Islet of Langerhans (tissue), 1 donor: ENCODE measurements at regions not wholly inside any gene's neighbourhood (a gene's known extent, or its start where the extent isn't known, plus 50 kb on each side); places are given as distances from the start of the nearest gene placed in this dataset.
"Not testable (repeated sequence)": the region's sequence is repeated elsewhere in the genome, so short reads cannot be mapped to it uniquely, and the experiment has no call there.

Experiments
- FAIRE-seq: peaks from one replicate; lab custom pipeline; 2011; peaks lifted over from hg19 to GRCh38; lab: Jason Lieb, UNC

DNA sequence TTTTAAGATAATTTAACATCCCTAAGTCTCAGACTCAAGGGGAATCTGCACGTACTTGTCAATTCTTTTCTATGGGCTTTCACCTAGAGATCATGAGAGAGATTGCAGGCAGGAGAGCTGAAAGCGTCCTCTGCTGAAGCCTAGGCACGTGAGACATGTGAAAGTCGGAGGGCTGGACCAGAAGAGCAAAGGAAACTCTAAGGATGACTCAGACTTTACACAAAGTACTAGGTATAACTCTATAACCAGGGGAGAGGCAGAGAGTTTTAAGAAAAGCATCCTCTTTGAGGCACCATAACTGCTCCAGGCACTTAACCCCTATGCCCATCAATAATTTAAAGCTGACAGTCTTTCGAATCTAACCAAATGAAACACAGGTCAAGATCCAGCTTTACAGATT lies 436.6 kb downstream of the VGLL3 start:
- no peak for FAIRE-seq

DNA sequence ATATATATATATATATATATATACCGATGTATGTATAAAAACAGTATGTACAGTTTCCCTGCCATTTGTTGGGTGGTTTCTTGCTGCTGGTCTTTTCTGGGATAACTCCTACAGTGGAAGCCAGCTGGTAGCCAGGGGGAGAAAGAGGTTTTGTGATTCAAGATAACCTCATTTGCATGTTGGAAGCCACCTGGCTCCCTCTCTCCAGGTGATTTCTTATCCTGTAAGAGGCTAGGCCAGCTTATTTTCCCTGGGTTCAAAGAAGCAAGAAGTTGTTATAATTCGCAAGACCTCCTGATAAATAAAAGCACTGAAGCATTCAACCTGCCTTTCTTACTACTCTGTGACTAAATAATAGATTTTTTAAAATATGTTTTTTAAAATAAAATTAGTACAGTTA lies 443.3 kb downstream of the VGLL3 start:
- FAIRE-seq: no peak

DNA sequence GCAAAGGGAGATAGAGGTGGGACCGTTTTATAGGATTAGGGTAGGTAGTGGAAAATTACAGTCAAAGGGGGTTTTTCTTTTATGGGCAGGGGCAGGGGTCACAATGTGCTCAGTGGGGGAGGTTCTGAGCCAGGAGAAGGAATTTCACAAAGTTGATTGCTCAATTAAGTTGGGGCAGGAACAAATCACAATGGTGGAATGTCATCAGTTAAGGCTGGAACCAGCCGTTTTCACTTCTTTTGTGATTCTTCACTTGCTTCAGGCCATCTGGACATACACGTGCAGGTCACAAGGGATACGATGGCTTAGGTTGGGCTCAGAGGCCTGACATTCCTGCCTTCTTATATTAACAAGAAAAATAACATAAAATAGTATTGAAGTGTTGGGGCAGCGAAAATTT lies 453.8 kb downstream of the VGLL3 start:
- FAIRE-seq: no peak

DNA sequence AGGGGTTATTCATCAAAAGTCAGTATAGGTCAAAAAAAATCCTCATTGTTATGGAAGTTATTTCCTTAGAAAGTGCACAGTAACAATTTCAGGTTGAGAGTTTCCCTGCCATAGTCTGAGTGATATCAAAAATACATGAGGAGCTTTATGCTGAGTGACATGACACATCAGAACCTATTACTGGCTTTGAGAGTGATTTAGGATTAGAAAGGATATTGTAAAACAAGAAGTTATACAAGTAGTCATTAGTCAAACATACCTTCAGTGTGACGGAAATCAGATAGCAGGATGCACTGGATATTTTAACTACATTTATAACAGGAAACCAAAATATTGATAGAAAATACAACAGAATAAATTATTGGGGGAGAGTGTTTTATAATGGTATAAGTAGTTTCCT lies 471.1 kb downstream of the VGLL3 start:
- FAIRE-seq: no peak

DNA sequence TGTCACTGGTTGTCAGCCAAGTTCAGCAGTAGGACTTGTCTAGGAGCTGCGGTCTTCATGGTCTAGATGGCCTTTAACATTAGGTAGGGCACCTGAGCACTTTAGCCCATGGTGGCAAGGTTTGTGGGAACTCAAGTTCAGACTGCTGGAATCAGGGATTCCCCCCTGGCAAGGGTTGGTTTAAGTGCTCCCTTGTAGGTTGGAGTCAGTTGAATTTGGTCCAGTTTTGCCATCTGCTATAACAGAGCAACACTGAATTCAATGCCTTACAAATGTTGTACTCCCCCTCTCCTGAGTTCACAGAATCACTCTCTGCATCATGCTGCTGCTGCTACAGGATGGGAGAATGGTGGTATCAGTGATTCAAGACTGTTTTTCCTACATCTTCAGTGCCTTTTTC lies 509.3 kb downstream of the VGLL3 start:
- no peak for FAIRE-seq

DNA sequence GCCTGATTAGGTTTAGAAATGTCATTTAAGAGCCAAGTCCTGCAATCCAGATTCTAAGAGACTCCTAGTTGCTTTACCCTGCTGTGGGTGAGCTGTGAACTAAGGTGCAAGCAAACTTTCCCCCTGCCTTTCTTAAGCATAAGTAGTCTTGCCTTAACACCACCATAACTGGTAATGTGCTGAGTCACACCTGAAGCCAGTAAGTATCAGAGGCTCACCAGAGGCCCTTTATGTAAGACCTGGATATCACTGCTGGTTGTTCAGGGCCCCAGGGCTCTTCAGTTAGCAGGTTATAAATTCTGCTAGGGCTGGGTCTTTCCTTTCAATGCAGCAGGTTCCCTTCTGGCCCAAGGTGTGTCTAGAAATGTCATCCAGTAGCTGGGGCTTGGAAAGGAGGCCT lies 509.9 kb downstream of the VGLL3 start:
- no peak for FAIRE-seq

DNA sequence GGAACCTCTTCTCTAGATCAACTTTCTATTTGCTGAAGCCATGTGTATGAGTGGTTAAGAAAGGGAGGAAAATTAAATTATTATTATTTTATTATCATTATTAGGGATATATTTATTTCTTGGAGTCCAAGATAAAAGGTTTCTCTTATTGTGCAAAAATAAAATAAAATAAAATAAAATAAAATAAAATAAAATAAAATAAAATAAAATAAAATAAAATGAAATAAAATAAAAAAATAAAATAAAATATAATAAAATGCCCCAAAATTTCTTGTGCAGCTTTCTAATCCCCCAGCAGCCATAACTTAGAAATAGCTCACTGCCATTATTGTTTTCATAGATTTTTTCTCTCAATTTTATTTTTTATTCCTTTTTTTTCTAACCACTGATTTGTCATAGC lies 526.8 kb downstream of the VGLL3 start:
- no peak for FAIRE-seq

DNA sequence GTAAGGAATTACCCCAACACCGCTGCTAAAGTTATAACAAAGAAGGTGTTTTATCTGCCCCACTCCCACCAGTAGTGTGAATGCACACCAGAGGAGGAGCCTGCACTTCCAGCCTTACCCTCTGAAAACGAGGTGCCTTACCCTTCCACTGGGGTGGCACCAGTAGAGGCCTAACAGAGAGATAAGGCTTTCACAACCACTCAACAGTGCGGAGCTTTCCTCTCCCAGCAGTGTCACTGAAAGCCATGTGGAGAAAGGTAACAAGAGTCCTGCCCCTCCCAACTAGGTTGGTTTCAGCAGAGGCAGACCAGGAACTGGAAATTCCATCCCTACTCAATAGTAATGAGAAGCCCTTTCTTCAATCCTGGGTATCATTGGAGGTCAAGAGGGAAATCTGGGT lies 539.2 kb downstream of the VGLL3 start:
- no peak for FAIRE-seq

DNA sequence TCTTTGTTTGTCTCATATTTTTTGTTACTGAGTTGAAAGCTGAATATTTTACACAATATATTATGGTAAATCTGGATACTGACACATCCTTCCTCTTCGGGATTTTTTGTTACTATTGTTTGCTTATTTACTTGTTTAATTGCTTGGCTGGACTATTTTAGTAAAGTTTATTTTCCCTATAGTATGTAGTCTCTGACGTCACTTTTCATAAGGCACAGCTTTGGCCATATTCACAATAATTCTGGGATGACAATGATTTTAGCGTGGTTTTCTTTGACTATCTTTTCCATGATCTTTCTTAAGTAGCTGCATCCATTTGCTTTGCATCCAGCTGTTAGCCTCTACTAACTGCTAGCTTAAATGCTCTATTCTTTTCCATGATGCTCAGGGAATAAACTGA lies 552.4 kb downstream of the VGLL3 start:
- FAIRE-seq: no peak

DNA sequence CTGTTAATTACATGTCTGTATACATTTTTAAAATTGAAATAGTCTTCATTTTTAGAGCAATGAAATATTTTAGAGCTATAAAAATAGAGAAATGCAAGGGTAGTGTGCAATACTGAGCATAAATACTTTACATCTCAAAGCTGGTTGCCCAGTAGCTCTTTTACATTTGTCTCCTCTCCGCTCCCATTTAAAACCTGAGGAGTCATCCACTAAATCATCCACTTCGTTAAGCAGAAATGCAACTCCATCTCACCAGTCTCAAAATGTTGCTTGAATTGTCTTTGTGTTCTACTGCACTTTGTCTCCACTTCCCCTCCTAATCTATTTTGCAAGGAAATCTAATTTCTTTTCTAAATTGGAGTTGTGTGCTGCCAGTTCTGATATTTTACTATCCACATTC lies 563.6 kb downstream of the VGLL3 start:
- FAIRE-seq: no peak

DNA sequence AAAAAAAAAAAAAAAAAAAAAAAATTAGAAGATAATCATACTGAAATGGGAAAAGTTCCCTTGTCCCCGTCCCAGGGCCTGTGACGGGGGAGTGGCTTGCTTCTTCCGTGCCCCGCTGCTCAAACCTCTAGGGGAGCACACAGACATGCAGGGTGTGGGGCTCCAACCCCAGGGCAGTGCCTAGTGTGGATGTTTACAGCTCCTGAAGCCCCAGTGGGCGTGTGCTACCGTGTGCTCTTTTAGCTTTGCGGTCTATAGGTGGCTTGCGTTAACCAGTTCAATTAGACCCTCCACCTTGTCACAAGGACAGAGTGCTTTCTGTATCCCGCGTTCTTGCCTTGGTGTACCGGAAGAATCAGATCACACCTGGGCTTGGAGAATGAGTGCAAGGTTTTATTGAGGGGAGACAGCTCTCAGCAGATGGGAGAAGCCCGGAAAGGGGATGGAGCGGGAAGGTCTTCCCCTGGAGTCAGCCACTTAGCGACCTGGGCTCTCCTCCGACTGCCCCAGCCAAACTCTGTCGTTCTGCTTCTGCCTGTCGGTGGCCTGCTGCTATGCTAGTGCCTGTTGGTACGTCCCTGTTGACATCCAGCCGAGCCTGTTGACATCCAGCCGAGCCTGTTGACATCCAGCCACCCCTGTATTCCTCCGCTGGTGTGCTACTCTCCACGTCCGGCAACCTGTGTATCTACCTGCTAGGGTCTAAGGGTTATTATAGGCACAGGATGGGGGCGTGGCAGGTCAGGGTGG lies 569.8 kb downstream of the VGLL3 start:
- FAIRE-seq: no peak

DNA sequence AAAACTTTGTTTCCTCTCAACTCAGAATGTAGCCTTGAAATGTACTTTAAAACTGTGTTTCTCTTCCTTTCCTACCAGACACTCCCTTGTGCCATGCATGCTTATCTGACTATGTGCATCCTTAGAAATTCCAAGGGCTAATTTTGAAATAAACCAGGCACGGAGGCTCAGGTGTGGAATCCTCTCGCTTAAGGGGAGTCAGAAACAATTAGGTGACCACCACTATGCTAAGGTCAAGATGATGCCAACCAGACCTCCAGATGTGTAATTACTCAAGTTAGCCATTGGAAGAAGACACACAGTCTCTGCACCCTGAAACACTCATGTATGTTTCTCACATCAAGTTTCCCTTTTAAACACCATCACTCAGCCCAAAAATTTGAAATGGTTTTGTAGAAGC lies 572.1 kb downstream of the VGLL3 start:
- no peak for FAIRE-seq

DNA sequence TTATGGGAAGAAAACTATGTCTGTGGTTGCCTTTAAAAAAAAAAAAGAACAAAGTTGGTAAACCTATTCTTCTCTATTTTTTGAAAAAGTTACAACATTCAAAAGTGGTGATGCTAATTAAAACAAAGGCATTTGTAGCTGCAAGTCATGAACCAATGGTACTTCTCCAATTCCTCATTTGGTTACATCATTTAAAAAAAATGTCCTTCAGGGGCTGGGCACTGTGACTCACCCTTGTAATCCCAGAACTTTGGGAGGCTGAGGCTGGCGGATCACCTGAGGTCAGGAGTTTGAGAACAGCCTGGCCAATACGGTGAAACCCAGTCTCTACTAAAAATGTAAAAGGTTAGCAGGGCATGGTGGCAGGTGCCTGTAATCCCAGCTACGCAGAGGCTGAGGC lies 574.6 kb downstream of the VGLL3 start:
- FAIRE-seq: no peak

DNA sequence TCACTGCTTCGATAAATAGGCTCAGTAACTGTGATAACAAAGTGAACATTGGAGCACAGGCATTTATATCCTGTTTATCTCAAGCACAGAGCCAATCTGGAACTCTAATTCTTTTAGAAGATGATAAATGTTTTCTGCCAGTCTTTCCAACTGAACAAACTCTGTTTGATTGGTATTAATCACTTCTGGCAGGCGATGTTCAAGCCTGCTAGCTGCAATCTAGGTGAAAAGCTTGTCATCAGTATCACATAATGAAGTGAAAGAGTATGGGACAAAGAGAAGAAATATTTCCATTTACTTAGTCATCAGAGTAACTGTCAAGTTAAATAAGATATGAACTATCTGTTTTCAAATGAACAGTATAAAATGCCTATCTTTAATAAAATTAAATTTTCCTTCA lies 577.3 kb downstream of the VGLL3 start:
- no peak for FAIRE-seq

DNA sequence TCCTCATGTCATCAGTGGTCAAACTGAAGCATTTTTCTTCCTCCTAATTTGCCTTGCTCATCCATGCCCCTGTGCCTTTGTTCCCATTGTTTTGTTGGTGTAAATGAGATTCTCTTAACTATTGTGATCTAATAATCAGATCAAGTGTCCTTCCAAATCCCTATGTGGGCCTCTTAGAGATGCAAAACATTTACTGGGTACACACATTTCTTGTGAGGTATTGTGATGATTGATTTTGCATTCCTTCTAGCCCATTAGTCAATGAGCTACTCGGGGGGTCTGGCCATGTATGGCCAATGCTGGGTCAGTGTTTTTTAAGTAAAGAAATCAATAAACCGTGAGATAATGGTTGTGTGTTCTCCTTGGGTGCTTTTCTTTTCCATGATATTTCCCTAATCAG lies 580.4 kb downstream of the VGLL3 start:
- FAIRE-seq: no peak

DNA sequence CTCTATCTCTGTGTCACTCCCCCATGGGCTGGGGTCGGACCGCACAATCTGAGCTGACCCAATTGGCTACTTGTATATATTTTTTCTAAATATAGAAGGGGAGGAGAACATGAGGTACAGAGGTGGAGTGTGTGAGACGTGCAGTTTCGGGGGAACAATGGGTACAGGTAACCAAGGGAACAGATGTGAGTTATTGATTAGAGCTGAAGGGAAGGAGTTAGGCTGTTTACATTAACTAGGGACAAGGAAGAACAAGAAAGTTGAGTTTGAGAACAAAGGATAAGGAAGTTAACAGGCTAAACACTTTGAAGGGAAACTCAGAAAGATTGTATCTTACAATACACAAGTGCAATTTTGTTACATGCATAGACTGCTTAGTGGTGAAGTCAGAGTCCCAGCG lies 601.2 kb downstream of the VGLL3 start:
- not testable (repeated sequence) for FAIRE-seq

DNA sequence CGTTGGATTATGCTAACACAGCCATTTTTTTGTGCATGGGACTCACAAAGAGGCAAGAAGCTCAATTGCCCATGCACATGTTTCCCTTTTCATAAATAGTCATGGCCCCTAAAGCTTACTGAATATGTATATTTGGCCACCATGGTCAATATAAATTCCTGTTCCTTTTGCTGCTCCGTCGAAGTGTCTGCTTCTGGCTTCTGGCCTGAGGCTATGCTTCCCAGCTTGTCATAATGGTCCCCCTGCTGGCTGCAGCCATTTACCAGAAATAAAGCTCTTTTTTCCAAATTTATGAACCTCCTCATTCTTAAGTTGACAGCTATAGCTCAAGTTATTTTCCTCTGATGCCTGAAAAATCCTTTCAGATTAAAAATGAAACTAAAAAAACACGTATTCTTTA lies 602.1 kb downstream of the VGLL3 start:
- no peak for FAIRE-seq

DNA sequence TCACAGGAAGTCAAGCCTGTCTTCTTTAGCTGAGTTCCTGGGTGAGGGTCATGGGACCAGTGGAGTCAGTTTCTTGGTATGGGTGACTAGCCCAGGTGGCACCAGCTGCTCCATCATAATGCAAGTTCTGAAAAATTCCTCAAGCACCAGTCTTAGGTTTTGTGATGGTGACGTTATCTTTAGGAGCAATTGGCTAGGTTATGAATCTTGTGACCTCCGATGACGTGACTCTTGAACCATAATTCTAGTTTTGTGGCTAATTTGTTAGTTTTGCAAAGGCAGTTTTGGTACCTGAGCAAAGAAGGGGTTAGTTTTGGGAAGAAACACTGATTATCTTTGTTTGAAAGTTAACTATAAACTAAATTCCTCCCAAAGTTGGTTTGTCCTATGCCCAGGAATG lies 608.4 kb downstream of the VGLL3 start:
- no peak for FAIRE-seq

DNA sequence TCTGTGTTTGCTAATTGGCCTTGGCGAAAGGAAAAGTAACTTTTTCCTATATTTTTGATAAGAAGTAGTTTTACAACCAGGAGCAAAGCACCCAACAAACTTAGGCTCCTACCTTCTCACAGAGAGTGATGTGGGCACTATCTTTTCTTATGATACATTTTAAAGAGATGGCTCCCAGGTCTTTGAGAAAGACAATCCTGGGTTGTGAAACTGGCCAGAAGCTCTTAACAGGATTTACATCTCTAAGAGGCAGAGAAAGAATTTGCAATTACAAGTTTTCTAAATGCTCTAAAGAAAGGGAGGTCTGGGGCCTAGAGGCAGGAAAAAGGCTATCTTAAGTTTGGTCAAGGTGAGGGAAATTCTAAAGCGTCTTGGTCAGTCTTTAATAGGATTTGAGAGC lies 609.7 kb downstream of the VGLL3 start:
- no peak for FAIRE-seq

DNA sequence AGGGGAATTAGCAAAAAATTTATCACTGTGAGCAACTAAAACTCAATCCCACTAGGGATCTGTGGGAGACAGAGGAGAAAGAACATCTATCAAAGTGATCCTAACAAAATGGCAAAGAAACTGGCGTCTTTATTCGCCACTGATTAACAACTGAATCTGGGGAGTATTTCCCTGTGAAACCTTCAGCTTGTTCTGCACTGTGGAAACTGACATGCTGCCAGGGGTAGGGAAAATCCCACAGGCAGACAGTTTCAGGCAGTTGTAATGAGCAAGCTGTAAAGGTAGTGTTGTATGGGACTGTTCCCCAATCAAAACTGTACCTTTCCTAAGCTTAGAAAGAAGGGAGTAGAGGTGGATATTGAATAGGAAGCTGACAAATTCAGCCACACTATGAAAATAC lies 611.7 kb downstream of the VGLL3 start:
- FAIRE-seq: no peak

DNA sequence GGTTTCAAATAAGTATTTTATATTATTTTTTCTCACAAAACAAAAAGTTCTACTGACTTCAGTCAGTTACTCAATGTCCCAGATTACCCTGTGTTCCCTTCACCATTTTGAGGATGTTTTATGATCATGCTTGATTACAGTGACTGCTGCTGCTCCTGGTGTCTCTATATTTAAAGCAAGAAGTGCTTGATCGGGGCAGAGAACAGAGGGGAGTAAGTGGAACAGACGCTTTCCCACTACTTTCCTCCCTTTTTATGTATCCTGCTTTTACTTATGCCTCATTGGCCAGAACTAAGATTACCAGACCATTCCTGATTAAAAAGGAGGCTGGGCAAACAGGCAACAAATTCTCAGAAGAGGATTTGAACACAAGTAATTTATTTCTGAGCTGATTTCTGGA lies 612.1 kb downstream of the VGLL3 start:
- FAIRE-seq: no peak

DNA sequence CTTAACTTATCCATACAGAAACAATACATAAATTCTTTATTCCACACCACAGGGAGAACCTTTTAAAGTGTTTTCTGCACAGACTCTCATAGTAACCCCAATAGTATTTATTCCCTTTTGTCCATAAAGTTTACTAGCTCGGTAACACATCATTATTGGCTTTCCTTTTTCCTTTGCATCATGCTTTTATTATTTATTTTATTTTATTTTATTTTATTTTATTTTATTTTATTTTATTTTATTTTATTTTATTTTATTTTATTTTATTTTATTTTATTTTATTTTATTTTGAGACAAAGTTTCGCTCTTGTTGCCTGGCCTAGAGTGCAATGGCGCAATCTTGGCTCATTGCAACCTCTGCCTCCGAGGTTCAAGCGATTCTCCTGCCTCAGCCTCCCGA lies 655.4 kb downstream of the VGLL3 start:
- not testable (repeated sequence) for FAIRE-seq

DNA sequence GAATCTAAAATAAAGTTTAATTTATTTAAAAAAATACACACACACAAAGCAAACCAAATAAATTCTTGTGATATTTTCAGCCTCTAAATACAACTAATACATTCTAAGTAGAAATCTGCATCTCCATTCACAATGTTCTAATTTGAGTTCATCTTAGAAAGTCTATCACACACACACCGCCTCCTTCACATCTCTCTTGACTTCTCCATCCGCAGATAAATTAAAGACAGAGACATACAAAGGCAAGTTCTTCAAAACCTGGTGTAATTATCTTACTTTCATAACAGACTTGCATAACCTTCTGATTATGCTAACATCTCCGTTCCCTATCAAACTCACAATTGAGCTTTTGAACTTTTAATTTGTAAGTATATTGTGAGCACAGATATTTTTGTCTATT lies 657.3 kb downstream of the VGLL3 start:
- FAIRE-seq: no peak

DNA sequence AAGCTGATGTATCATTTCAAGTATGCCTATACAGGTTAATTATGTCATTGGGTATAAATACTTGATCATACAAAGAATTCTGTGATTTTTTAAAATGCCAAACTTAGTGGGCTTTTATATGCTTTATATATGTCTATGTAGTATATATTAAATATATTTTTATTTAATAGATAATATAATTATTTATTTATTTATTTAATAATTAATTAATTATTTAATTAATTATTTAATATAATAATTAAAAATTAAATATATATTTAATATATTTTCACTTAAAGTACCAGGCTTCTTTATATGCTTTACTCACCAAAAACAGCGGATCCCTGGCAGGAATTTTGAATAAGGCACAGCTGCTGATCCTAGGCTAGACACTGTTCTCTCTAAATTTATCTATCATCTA lies 687.0 kb downstream of the VGLL3 start:
- FAIRE-seq: no peak
